ENCODE measurements at regions not wholly inside any gene's neighbourhood (a gene's known extent, or its start where the extent isn't known, plus 50 kb on each side); places are given as distances from the start of the nearest gene placed in this dataset.

DNA sequence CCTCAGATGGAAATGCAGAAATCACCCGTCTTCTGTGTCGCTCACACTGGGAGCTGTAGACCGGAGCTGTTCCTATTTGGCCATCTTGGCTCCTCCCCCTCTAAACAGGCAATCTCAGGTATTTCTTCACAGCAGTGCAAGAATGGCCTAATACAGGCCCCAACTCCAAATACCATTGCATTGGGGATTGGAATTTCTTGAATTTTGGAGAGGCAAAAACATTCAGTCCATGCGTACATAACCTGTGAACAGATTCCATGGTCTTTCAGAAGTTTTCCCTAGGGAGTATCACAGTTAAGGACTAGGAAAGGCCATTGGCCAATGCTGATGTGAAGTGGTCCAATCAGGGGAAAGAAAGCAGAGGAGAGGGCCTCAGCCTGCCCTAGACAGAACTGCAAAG is 128.2 kb upstream of the NOCT start:
- DNase-seq (ENCODE audit: extremely low spot score, unreplicated experiment) = no peak
- Mint-ChIP-seq H3K36me3 (no peaks in the 10 kb centered on the region), H3K4me3 (no peak overlapping the region), H3K27ac (no peak overlapping the region), H3K27me3 (no peaks in the 10 kb centered on the region), H3K4me1 (ENCODE audit: unreplicated experiment) (peaks cover 26% of the 10 kb centered on the region), H3K9me3 (no peaks in the 10 kb centered on the region)
- no peak for TF ChIP-seq CTCF (conservative IDR thresholded peaks at IDR 0.05)

DNA sequence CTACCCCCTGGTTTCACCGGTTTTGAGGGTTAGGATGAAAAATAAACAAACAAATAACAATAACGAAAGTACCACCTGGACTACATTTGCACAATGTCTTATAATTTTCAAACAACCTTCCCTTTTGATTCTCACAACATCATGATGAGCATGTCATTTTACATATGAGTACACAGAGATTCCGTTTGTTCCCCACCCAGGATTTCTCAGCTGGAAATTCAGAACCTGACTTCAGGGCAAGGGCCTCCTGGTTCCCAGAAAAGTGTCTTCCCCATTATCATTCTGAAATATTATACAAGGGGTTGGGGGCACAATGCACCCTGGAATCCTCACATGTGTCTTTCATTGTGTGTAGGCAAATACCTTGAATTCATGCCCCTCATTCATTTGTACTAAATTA is 135.8 kb upstream of the NOCT start:
- H3K4me3 Mint-ChIP-seq = no peak overlapping the region
- H3K4me1 Mint-ChIP-seq (ENCODE audit: unreplicated experiment) = no peaks in the 10 kb centered on the region
- H3K27ac Mint-ChIP-seq = no peak overlapping the region
- H3K36me3 Mint-ChIP-seq = no peaks in the 10 kb centered on the region
- no peak for DNase-seq (ENCODE audit: extremely low spot score, unreplicated experiment)
- H3K27me3 Mint-ChIP-seq = no peaks in the 10 kb centered on the region
- H3K9me3 Mint-ChIP-seq = peaks cover 6% of the 10 kb centered on the region
- no peak for TF ChIP-seq CTCF (conservative IDR thresholded peaks at IDR 0.05)

- DNase-seq (ENCODE audit: extremely low spot score, unreplicated experiment) = no peak
- no peaks in the 10 kb centered on the region for H3K36me3 Mint-ChIP-seq
- peaks cover 6% of the 10 kb centered on the region for H3K9me3 Mint-ChIP-seq
- H3K27me3 Mint-ChIP-seq = peaks cover 8% of the 10 kb centered on the region
- H3K4me1 Mint-ChIP-seq (ENCODE audit: unreplicated experiment) = peaks cover 5% of the 10 kb centered on the region
- no peak overlapping the region for H3K27ac Mint-ChIP-seq
- no peak overlapping the region for H3K4me3 Mint-ChIP-seq
- no peak for TF ChIP-seq CTCF (conservative IDR thresholded peaks at IDR 0.05)
Observed at GRCh38 chr4:138875891-138876608, 139.5 kb upstream of the NOCT start.

- no peak overlapping the region for H3K27ac Mint-ChIP-seq
- no peaks in the 10 kb centered on the region for H3K9me3 Mint-ChIP-seq
- no peak overlapping the region for H3K4me3 Mint-ChIP-seq
- H3K36me3 Mint-ChIP-seq = no peaks in the 10 kb centered on the region
- peaks cover 11% of the 10 kb centered on the region for H3K4me1 Mint-ChIP-seq (ENCODE audit: unreplicated experiment)
- peaks cover 13% of the 10 kb centered on the region for H3K27me3 Mint-ChIP-seq
- no peak for TF ChIP-seq CTCF (conservative IDR thresholded peaks at IDR 0.05)
- DNase-seq (ENCODE audit: extremely low spot score, unreplicated experiment) = no peak
Observed at GRCh38 chr4:138871555-138871875, 144.1 kb upstream of the NOCT start.

GRCh38 chr4:138870737-138871554 is 144.6 kb upstream of the NOCT start:
- DNase-seq (ENCODE audit: extremely low spot score, unreplicated experiment) = peak; percentile 76
- peak; percentile 93 for TF ChIP-seq CTCF (conservative IDR thresholded peaks at IDR 0.05)
- Mint-ChIP-seq H3K9me3 (no peaks in the 10 kb centered on the region), H3K36me3 (no peaks in the 10 kb centered on the region), H3K4me1 (ENCODE audit: unreplicated experiment) (peaks cover 11% of the 10 kb centered on the region), H3K27me3 (peaks cover 13% of the 10 kb centered on the region), H3K27ac (no peak overlapping the region), H3K4me3 (no peak overlapping the region)

All from type B pancreatic cell (in vitro differentiated cells).